ENCODE measurements at regions not wholly inside any gene's neighbourhood (a gene's known extent, or its start where the extent isn't known, plus 50 kb on each side); places are given as distances from the start of the nearest gene placed in this dataset.

DNA sequence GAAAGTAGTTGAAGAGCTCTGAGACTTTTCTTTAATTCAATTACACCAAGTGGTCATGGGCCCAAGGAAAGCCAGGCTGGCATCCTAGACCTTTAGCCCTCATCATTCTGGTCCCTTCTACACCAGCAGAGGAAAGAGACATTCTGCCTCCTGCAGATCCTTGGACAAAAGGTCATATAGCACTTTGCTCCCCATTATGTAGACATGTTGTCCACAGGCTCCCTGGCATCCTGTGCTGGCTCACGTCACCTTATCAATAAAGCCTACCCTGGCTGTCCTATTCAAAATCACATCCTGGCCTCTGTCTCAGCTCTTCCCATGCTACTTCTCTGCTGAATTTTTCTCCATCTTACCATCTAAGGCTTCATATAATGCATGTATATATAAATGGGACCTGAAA is 61.6 kb upstream of the MAF start:
- TF ChIP-seq, protein P1, sequence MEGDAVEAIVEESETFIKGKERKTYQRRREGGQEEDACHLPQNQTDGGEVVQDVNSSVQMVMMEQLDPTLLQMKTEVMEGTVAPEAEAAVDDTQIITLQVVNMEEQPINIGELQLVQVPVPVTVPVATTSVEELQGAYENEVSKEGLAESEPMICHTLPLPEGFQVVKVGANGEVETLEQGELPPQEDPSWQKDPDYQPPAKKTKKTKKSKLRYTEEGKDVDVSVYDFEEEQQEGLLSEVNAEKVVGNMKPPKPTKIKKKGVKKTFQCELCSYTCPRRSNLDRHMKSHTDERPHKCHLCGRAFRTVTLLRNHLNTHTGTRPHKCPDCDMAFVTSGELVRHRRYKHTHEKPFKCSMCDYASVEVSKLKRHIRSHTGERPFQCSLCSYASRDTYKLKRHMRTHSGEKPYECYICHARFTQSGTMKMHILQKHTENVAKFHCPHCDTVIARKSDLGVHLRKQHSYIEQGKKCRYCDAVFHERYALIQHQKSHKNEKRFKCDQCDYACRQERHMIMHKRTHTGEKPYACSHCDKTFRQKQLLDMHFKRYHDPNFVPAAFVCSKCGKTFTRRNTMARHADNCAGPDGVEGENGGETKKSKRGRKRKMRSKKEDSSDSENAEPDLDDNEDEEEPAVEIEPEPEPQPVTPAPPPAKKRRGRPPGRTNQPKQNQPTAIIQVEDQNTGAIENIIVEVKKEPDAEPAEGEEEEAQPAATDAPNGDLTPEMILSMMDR (conservative IDR thresholded peaks at IDR 0.05 in 1 of 2, IDR thresholded peaks at IDR 0.05 in 1 of 2; ENCODE audit: extremely low read depth in 1 of 2, insufficient read depth in 1 of 2, low read depth in 1 of 2, low read length in 2 of 2), result no peak
- no peak for TF ChIP-seq EZH2 (IDR thresholded peaks at IDR 0.05; ENCODE audit: borderline replicate concordance, low read length)
